Ishikawa (cell line): ENCODE measurements at regions not wholly inside any gene's neighbourhood (a gene's known extent, or its start where the extent isn't known, plus 50 kb on each side); places are given as distances from the start of the nearest gene placed in this dataset.

Source experiments
- CEBPB ChIP-seq: IDR thresholded peaks from 2 replicates; pipeline ENCODE4 v1.6.1; 2012
- CREB1 ChIP-seq: IDR thresholded peaks from 2 replicates; pipeline ENCODE4 v1.6.1; 2012; ENCODE audit warnings: low read depth
- EGR1 ChIP-seq: IDR thresholded peaks from 2 replicates; pipeline ENCODE4 v1.6.1; 2012
- EP300 ChIP-seq: IDR thresholded peaks from 2 replicates; pipeline ENCODE4 v1.6.1; 2012; ENCODE audit warnings: borderline replicate concordance
- FOXM1 ChIP-seq: IDR thresholded peaks from 2 replicates; pipeline ENCODE4 v1.6.1; 2012; ENCODE audit warnings: low read depth, borderline replicate concordance
- NFIC ChIP-seq: IDR thresholded peaks from 2 replicates; pipeline ENCODE4 v1.6.1; 2012
- RAD21 ChIP-seq: IDR thresholded peaks from 2 replicates; pipeline ENCODE4 v1.6.1; 2012; ENCODE audit warnings: low read depth
- TAF1 ChIP-seq: IDR thresholded peaks from 2 replicates; pipeline ENCODE4 v1.6.1; 2012; ENCODE audit warnings: low read depth, mild to moderate bottlenecking
- TCF12 ChIP-seq: IDR thresholded peaks from 2 replicates; pipeline ENCODE4 v1.6.1; 2012; ENCODE audit warnings: low read depth
- TEAD4 ChIP-seq: IDR thresholded peaks from 2 replicates; pipeline ENCODE4 v1.6.1; 2012
- ZBTB7A ChIP-seq: IDR thresholded peaks from 2 replicates; pipeline ENCODE4 v1.6.1; 2012; ENCODE audit warnings: low read depth
- TF ChIP-seq, protein P1 (sequence below): IDR thresholded peaks from 2 replicates; pipeline ENCODE4 v1.6.1; 2012
- TF ChIP-seq, protein P2 (sequence below): IDR thresholded peaks from 2 replicates; pipeline ENCODE4 v1.6.1; 2012; ENCODE audit warnings: low read depth, mild to moderate bottlenecking
- TF ChIP-seq, protein P3 (sequence below): IDR thresholded peaks from 2 replicates; pipeline ENCODE4 v1.6.1; 2012

DNA sequence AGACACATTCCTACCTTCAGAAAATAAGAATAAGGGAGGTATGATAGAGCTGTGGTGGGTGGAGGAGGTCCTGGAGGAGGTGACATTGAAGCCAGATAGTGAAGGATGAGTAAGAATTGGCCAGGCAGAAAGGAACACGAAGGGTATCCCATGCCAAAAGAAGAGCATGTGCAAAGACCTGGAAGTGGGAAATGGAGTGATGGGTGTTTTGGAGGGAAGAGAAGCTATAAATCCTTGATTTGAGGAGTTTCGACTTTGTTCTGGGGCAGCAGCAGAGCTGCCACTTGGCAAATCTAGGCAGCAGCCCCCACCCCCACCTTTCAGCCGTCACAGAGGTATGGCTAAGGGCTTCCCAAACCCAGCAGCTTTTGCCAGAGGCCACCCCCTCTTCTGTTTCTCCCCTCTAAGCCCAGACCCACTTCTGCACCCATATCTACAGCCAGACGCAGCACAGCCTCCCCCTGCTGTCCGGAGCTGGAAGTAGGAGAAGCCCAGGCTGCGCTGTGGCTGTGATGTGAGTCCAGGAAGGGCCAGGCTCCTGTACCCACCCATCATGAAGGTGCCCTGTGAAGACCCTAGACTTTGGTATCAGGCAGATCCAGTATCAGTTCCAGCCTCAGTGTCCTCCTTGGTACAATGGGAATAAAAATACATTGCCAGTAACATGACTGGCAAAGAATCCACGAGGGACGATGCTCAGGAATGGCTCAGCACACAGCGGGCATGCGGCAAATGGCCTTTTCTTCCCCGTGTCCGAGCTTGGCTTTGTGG lies 188.7 kb upstream of the LINGO1 start:
- TF ChIP-seq EP300 = no peak
- no peak for TF ChIP-seq CREB1
- TF ChIP-seq EGR1 = no peak
- TF ChIP-seq TCF12 = no peak
- TF ChIP-seq RAD21 = peak; percentile 93
- TF ChIP-seq NFIC = no peak
- TF ChIP-seq TAF1 = no peak
- TF ChIP-seq CEBPB = no peak
- TF ChIP-seq FOXM1 = no peak
- TF ChIP-seq, protein P1, sequence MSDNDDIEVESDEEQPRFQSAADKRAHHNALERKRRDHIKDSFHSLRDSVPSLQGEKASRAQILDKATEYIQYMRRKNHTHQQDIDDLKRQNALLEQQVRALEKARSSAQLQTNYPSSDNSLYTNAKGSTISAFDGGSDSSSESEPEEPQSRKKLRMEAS = no peak
- TF ChIP-seq, protein P2, sequence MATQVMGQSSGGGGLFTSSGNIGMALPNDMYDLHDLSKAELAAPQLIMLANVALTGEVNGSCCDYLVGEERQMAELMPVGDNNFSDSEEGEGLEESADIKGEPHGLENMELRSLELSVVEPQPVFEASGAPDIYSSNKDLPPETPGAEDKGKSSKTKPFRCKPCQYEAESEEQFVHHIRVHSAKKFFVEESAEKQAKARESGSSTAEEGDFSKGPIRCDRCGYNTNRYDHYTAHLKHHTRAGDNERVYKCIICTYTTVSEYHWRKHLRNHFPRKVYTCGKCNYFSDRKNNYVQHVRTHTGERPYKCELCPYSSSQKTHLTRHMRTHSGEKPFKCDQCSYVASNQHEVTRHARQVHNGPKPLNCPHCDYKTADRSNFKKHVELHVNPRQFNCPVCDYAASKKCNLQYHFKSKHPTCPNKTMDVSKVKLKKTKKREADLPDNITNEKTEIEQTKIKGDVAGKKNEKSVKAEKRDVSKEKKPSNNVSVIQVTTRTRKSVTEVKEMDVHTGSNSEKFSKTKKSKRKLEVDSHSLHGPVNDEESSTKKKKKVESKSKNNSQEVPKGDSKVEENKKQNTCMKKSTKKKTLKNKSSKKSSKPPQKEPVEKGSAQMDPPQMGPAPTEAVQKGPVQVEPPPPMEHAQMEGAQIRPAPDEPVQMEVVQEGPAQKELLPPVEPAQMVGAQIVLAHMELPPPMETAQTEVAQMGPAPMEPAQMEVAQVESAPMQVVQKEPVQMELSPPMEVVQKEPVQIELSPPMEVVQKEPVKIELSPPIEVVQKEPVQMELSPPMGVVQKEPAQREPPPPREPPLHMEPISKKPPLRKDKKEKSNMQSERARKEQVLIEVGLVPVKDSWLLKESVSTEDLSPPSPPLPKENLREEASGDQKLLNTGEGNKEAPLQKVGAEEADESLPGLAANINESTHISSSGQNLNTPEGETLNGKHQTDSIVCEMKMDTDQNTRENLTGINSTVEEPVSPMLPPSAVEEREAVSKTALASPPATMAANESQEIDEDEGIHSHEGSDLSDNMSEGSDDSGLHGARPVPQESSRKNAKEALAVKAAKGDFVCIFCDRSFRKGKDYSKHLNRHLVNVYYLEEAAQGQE = no peak
- no peak for TF ChIP-seq TEAD4
- no peak for TF ChIP-seq ZBTB7A
- TF ChIP-seq, protein P3, sequence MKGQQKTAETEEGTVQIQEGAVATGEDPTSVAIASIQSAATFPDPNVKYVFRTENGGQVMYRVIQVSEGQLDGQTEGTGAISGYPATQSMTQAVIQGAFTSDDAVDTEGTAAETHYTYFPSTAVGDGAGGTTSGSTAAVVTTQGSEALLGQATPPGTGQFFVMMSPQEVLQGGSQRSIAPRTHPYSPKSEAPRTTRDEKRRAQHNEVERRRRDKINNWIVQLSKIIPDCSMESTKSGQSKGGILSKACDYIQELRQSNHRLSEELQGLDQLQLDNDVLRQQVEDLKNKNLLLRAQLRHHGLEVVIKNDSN = no peak
